GM12878 (cell line): ENCODE measurements at regions not wholly inside any gene's neighbourhood (a gene's known extent, or its start where the extent isn't known, plus 50 kb on each side); places are given as distances from the start of the nearest gene placed in this dataset.

ENCODE experiments used
- EGR1 ChIP-seq, 2 experiments: IDR thresholded peaks; 1 replicate in 1 of 2; 2 replicates in 1 of 2; pipeline ENCODE4 v1.6.1; 2011 to 2012; ENCODE audit warnings: low read depth in 2 of 2, low read length in 2 of 2, borderline replicate concordance in 1 of 2, mild to moderate bottlenecking in 1 of 2, moderate library complexity in 1 of 2
- ETV6 ChIP-seq, 2 experiments: fragments of 450-650 bp in 1 of 2; IDR thresholded peaks in 1 of 2; conservative IDR thresholded peaks in 1 of 2; 2 replicates each; pipeline ENCODE4 v1.6.1; 2014; ENCODE audit warnings: antibody characterized with exemption in 1 of 2, borderline replicate concordance in 1 of 2, low read depth in 1 of 2, mild to moderate bottlenecking in 1 of 2, moderate library complexity in 1 of 2
- FOXM1 ChIP-seq: IDR thresholded peaks from 2 replicates; pipeline ENCODE4 v1.6.1; 2012; ENCODE audit warnings: low read depth, mild to moderate bottlenecking, inconsistent platforms, low read length, moderate library complexity
- GABPA ChIP-seq: IDR thresholded peaks from 2 replicates; pipeline ENCODE4 v1.6.1; 2014; ENCODE audit warnings: antibody characterized with exemption, low read depth, mild to moderate bottlenecking, inconsistent platforms
- IKZF1 ChIP-seq: fragments of 450-650 bp; conservative IDR thresholded peaks from 2 replicates; pipeline ENCODE4 v1.6.1; 2017; ENCODE audit warnings: antibody characterized with exemption, mild to moderate bottlenecking
- IRF4 ChIP-seq: IDR thresholded peaks from 2 replicates; pipeline ENCODE4 v1.6.1; 2011; ENCODE audit warnings: low read depth, low read length
- MLLT1 ChIP-seq: fragments of 450-650 bp; IDR thresholded peaks from 2 replicates; pipeline ENCODE4 v1.6.1; 2016; ENCODE audit warnings: mild to moderate bottlenecking
- MXI1 ChIP-seq: fragments of 150-350 bp; IDR thresholded peaks from 2 replicates; pipeline ENCODE4 v1.6.1; 2011; ENCODE audit warnings: low read depth, mild to moderate bottlenecking, inconsistent platforms, low read length, improper control_type of control experiment
- SMARCA5 ChIP-seq: fragments of 450-650 bp; IDR thresholded peaks from 2 replicates; pipeline ENCODE4 v1.6.1; 2017; ENCODE audit warnings: mild to moderate bottlenecking
- SMC3 ChIP-seq: IDR thresholded peaks from 2 replicates; pipeline ENCODE4 v1.6.1; 2011; ENCODE audit warnings: low read length, improper control_type of control experiment, borderline replicate concordance
- TARDBP ChIP-seq: IDR thresholded peaks from 2 replicates; pipeline ENCODE4 v1.6.1; 2016; ENCODE audit warnings: borderline replicate concordance
- WRNIP1 ChIP-seq: IDR thresholded peaks from 2 replicates; pipeline ENCODE4 v1.6.1; 2011; ENCODE audit warnings: low read depth, low read length, improper control_type of control experiment, borderline replicate concordance
- YBX1 ChIP-seq: fragments of 450-650 bp; IDR thresholded peaks from 2 replicates; pipeline ENCODE4 v1.6.1; 2016; ENCODE audit warnings: antibody characterized with exemption
- ZBED1 ChIP-seq: IDR thresholded peaks from 2 replicates; pipeline ENCODE4 v1.6.1; 2016; ENCODE audit warnings: borderline replicate concordance
- ZNF24 ChIP-seq: fragments of 450-650 bp; IDR thresholded peaks from 2 replicates; pipeline ENCODE4 v1.6.1; 2017; ENCODE audit warnings: antibody characterized with exemption, mild to moderate bottlenecking
- ZNF592 ChIP-seq: fragments of 450-650 bp; IDR thresholded peaks from 2 replicates; pipeline ENCODE4 v1.6.1; 2017; ENCODE audit warnings: mild to moderate bottlenecking, moderate library complexity
- ZZZ3 ChIP-seq: IDR thresholded peaks from 2 replicates; pipeline ENCODE4 v1.6.1; 2011; ENCODE audit warnings: low read depth; ENCODE audit not compliant: control insufficient read depth, insufficient read length
- TF ChIP-seq, protein P1 (sequence below): fragments of 150-350 bp; IDR thresholded peaks from 2 replicates; pipeline ENCODE4 v1.6.1; 2016; ENCODE audit warnings: low read depth, low read length
- TF ChIP-seq, protein P2 (sequence below): fragments of 450-650 bp; IDR thresholded peaks from 2 replicates; pipeline ENCODE4 v1.6.1; 2016; ENCODE audit warnings: mild to moderate bottlenecking
- TF ChIP-seq, protein P3 (sequence below): IDR thresholded peaks from 2 replicates; pipeline ENCODE4 v1.6.1; 2012; ENCODE audit warnings: low read length, inconsistent platforms

DNA sequence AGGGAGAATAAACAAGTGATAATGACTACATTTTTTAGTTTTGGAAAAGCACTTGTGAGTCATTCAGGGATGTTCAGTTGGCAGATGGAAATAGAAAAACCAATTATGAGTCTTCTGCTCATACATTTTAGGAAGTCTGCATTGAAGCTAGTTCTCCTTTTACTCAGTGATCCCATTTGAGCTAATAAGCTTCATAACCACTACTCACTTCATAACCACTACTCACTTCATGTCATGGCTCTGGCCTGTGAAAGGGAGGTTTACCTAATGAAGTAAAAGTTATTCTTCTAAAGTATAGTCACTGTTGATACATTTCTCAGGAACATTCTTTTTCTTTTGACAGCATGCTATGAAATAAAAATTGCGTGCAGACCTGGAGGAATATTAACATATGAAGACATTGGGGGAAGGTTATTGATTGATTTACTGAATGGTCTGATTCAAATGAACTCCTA is 948.7 kb downstream of the TSN start (continued):
- peak; percentile 87; the same call in 1 of the 2 replicates for TF ChIP-seq ZBED1
- TF ChIP-seq ETV6 (conservative IDR thresholded peaks at IDR 0.05 in 1 of 2, IDR thresholded peaks at IDR 0.05 in 1 of 2; ENCODE audit: borderline replicate concordance in 1 of 2, low read depth in 1 of 2) = peak in 1 of 2 experiments; percentile 95; a peak in 2 of 4 replicates
- TF ChIP-seq ZNF24 = peak; percentile 78
- TF ChIP-seq SMC3 = no peak
- peak; percentile 99 for TF ChIP-seq FOXM1
- TF ChIP-seq TARDBP = no peak
- peak; percentile 88; the same call in 1 of the 2 replicates for TF ChIP-seq IRF4
- peak; percentile 62; the same call in 1 of the 2 replicates for TF ChIP-seq GABPA
- TF ChIP-seq, protein P1, sequence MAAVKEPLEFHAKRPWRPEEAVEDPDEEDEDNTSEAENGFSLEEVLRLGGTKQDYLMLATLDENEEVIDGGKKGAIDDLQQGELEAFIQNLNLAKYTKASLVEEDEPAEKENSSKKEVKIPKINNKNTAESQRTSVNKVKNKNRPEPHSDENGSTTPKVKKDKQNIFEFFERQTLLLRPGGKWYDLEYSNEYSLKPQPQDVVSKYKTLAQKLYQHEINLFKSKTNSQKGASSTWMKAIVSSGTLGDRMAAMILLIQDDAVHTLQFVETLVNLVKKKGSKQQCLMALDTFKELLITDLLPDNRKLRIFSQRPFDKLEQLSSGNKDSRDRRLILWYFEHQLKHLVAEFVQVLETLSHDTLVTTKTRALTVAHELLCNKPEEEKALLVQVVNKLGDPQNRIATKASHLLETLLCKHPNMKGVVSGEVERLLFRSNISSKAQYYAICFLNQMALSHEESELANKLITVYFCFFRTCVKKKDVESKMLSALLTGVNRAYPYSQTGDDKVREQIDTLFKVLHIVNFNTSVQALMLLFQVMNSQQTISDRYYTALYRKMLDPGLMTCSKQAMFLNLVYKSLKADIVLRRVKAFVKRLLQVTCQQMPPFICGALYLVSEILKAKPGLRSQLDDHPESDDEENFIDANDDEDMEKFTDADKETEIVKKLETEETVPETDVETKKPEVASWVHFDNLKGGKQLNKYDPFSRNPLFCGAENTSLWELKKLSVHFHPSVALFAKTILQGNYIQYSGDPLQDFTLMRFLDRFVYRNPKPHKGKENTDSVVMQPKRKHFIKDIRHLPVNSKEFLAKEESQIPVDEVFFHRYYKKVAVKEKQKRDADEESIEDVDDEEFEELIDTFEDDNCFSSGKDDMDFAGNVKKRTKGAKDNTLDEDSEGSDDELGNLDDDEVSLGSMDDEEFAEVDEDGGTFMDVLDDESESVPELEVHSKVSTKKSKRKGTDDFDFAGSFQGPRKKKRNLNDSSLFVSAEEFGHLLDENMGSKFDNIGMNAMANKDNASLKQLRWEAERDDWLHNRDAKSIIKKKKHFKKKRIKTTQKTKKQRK = no peak
- no peak; the same call in 1 of the 2 replicates for TF ChIP-seq ZNF592
- peak; percentile 75 for TF ChIP-seq MLLT1
- TF ChIP-seq IKZF1 = peak; percentile 98
- no peak for TF ChIP-seq ZZZ3
- TF ChIP-seq, protein P2, sequence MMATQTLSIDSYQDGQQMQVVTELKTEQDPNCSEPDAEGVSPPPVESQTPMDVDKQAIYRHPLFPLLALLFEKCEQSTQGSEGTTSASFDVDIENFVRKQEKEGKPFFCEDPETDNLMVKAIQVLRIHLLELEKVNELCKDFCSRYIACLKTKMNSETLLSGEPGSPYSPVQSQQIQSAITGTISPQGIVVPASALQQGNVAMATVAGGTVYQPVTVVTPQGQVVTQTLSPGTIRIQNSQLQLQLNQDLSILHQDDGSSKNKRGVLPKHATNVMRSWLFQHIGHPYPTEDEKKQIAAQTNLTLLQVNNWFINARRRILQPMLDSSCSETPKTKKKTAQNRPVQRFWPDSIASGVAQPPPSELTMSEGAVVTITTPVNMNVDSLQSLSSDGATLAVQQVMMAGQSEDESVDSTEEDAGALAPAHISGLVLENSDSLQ = peak; percentile 46; the same call in 1 of the 2 replicates
- TF ChIP-seq SMARCA5 = no peak
- TF ChIP-seq WRNIP1 = no peak
- TF ChIP-seq, protein P3, sequence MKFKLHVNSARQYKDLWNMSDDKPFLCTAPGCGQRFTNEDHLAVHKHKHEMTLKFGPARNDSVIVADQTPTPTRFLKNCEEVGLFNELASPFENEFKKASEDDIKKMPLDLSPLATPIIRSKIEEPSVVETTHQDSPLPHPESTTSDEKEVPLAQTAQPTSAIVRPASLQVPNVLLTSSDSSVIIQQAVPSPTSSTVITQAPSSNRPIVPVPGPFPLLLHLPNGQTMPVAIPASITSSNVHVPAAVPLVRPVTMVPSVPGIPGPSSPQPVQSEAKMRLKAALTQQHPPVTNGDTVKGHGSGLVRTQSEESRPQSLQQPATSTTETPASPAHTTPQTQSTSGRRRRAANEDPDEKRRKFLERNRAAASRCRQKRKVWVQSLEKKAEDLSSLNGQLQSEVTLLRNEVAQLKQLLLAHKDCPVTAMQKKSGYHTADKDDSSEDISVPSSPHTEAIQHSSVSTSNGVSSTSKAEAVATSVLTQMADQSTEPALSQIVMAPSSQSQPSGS = peak; percentile 86
- TF ChIP-seq YBX1 = no peak
- no peak; the same call in 1 of the 2 replicates for TF ChIP-seq MXI1
- TF ChIP-seq EGR1 (IDR thresholded peaks at IDR 0.05; ENCODE audit: borderline replicate concordance in 1 of 2, low read depth in 2 of 2, low read length in 2 of 2) = no peak
